Right kidney (tissue), 1 donor: ENCODE measurements at regions not wholly inside any gene's neighbourhood (a gene's known extent, or its start where the extent isn't known, plus 50 kb on each side); places are given as distances from the start of the nearest gene placed in this dataset.
"Not testable (repeated sequence)": the region's sequence is repeated elsewhere in the genome, so short reads cannot be mapped to it uniquely, and the experiment has no call there.

Experiments
- DNase-seq: peaks from one replicate; pipeline ENCODE4 v3.0.0-alpha.2; 2016

GRCh38 chr16:8110572-8111514 lies 479.5 kb downstream of the TMEM114 start:
- DNase-seq = no peak

GRCh38 chr16:8109510-8110369 lies 480.6 kb downstream of the TMEM114 start:
- no peak for DNase-seq

GRCh38 chr16:8108991-8109509 lies 481.3 kb downstream of the TMEM114 start:
- DNase-seq = no peak

- no peak for DNase-seq
Observed at GRCh38 chr16:8107296-8107695, 483.0 kb downstream of the TMEM114 start.

GRCh38 chr16:8103649-8104289 lies 486.5 kb downstream of the TMEM114 start:
- DNase-seq = no peak

- DNase-seq = no peak
Observed at GRCh38 chr16:8099586-8099985, 490.7 kb downstream of the TMEM114 start.

GRCh38 chr16:8098947-8099512 lies 491.3 kb downstream of the TMEM114 start:
- DNase-seq = no peak

- no peak for DNase-seq
Observed at GRCh38 chr16:8096211-8096610, 494.1 kb downstream of the TMEM114 start.

GRCh38 chr16:8094696-8095095 lies 495.6 kb downstream of the TMEM114 start:
- DNase-seq = no peak

- no peak for DNase-seq
Observed at GRCh38 chr16:8088820-8089338, 501.4 kb downstream of the TMEM114 start.

GRCh38 chr16:8087597-8088289 lies 502.6 kb downstream of the TMEM114 start:
- no peak for DNase-seq

GRCh38 chr16:8087146-8087545 lies 503.2 kb downstream of the TMEM114 start:
- DNase-seq = no peak

- no peak for DNase-seq
Observed at GRCh38 chr16:8084882-8085281, 505.4 kb downstream of the TMEM114 start.

GRCh38 chr16:8084302-8084701 lies 506.0 kb downstream of the TMEM114 start:
- DNase-seq = no peak

- DNase-seq = no peak
Observed at GRCh38 chr16:8083560-8083959, 506.8 kb downstream of the TMEM114 start.

- DNase-seq = no peak
Observed at GRCh38 chr16:8080817-8081216, 509.5 kb downstream of the TMEM114 start.

- no peak for DNase-seq
Observed at GRCh38 chr16:8075271-8075670, 515.0 kb downstream of the TMEM114 start.

- no peak for DNase-seq
Observed at GRCh38 chr16:8070506-8070905, 519.8 kb downstream of the TMEM114 start.

GRCh38 chr16:8068225-8068624 lies 522.1 kb downstream of the TMEM114 start:
- not testable (repeated sequence) for DNase-seq

- DNase-seq = no peak
Observed at GRCh38 chr16:8063159-8063558, 527.2 kb downstream of the TMEM114 start.

GRCh38 chr16:8062677-8063076 lies 527.6 kb downstream of the TMEM114 start:
- DNase-seq = no peak
